Ishikawa (cell line): ENCODE measurements at regions not wholly inside any gene's neighbourhood (a gene's known extent, or its start where the extent isn't known, plus 50 kb on each side); places are given as distances from the start of the nearest gene placed in this dataset.

Experiments
- CEBPB ChIP-seq: IDR thresholded peaks from 2 replicates; pipeline ENCODE4 v1.6.1; 2012
- CREB1 ChIP-seq: IDR thresholded peaks from 2 replicates; pipeline ENCODE4 v1.6.1; 2012; ENCODE audit warnings: low read depth
- EP300 ChIP-seq: IDR thresholded peaks from 2 replicates; pipeline ENCODE4 v1.6.1; 2012; ENCODE audit warnings: borderline replicate concordance
- MAX ChIP-seq: IDR thresholded peaks from 2 replicates; pipeline ENCODE4 v1.6.1; 2012
- RAD21 ChIP-seq: IDR thresholded peaks from 2 replicates; pipeline ENCODE4 v1.6.1; 2012; ENCODE audit warnings: low read depth
- REST ChIP-seq: IDR thresholded peaks from 2 replicates; pipeline ENCODE4 v1.6.1; 2012; ENCODE audit warnings: low read depth, mild to moderate bottlenecking
- TAF1 ChIP-seq: IDR thresholded peaks from 2 replicates; pipeline ENCODE4 v1.6.1; 2012; ENCODE audit warnings: low read depth, mild to moderate bottlenecking
- TEAD4 ChIP-seq: IDR thresholded peaks from 2 replicates; pipeline ENCODE4 v1.6.1; 2012
- USF1 ChIP-seq: IDR thresholded peaks from 2 replicates; pipeline ENCODE4 v1.6.1; 2012
- YY1 ChIP-seq: IDR thresholded peaks from 2 replicates; pipeline ENCODE4 v1.6.1; 2012; ENCODE audit warnings: low read depth

- no peak for TF ChIP-seq EP300
- TF ChIP-seq RAD21, result no peak
- TF ChIP-seq REST, result no peak
- TF ChIP-seq MAX, result no peak
- no peak for TF ChIP-seq TAF1
- no peak for TF ChIP-seq TEAD4
- no peak for TF ChIP-seq YY1
- no peak for TF ChIP-seq USF1
- no peak for TF ChIP-seq CREB1
- TF ChIP-seq CEBPB, result no peak
Observed at GRCh38 chrX:101736651-101737050, 77.0 kb upstream of the ARMCX2 start.
